ENCODE measurements at regions not wholly inside any gene's neighbourhood (a gene's known extent, or its start where the extent isn't known, plus 50 kb on each side); places are given as distances from the start of the nearest gene placed in this dataset.

GRCh38 chr9:26335116-26335515 is 557.5 kb downstream of the CAAP1 start:
- TF ChIP-seq CTCF (IDR thresholded peaks at IDR 0.05; ENCODE audit: insufficient read depth, low read length) (no peak), REST (IDR thresholded peaks at IDR 0.05; ENCODE audit: insufficient replicate concordance, low read depth) (no peak), POLR2AphosphoS5 (IDR thresholded peaks at IDR 0.05; ENCODE audit: low read depth) (no peak), GABPA (IDR thresholded peaks at IDR 0.05; ENCODE audit: low read depth) (no peak), SPI1 (IDR thresholded peaks at IDR 0.05; ENCODE audit: borderline replicate concordance, low read depth) (no peak)
